Gastrocnemius medialis (tissue), 4 donors: ENCODE measurements at regions not wholly inside any gene's neighbourhood (a gene's known extent, or its start where the extent isn't known, plus 50 kb on each side); places are given as distances from the start of the nearest gene placed in this dataset.

Experiments
- POLR2A ChIP-seq, 2 donors: fragments of 450-650 bp; IDR thresholded peaks; one replicate each; pipeline ENCODE4 v1.6.1; 2017; ENCODE audit warnings: antibody characterized with exemption in 2 of 2, mild to moderate bottlenecking in 2 of 2, moderate library complexity in 2 of 2
- TF ChIP-seq, protein P1 (sequence below), 5 experiments: fragments of 450-650 bp in 3 of 5; fragments of 200-600 bp in 2 of 5; sonication (generic) in 2 of 5; IDR thresholded peaks in 4 of 5; conservative IDR thresholded peaks in 1 of 5; 1 replicate in 4 of 5; 2 replicates in 1 of 5; pipeline ENCODE4 v1.5.1; 2016 to 2019; ENCODE audit warnings: antibody characterized with exemption in 5 of 5, mild to moderate bottlenecking in 3 of 5, moderate library complexity in 3 of 5

- TF ChIP-seq, protein P1, sequence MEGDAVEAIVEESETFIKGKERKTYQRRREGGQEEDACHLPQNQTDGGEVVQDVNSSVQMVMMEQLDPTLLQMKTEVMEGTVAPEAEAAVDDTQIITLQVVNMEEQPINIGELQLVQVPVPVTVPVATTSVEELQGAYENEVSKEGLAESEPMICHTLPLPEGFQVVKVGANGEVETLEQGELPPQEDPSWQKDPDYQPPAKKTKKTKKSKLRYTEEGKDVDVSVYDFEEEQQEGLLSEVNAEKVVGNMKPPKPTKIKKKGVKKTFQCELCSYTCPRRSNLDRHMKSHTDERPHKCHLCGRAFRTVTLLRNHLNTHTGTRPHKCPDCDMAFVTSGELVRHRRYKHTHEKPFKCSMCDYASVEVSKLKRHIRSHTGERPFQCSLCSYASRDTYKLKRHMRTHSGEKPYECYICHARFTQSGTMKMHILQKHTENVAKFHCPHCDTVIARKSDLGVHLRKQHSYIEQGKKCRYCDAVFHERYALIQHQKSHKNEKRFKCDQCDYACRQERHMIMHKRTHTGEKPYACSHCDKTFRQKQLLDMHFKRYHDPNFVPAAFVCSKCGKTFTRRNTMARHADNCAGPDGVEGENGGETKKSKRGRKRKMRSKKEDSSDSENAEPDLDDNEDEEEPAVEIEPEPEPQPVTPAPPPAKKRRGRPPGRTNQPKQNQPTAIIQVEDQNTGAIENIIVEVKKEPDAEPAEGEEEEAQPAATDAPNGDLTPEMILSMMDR (IDR thresholded peaks at IDR 0.05 in 4 of 5, conservative IDR thresholded peaks at IDR 0.05 in 1 of 5) = no peak
- no peak for TF ChIP-seq POLR2A (IDR thresholded peaks at IDR 0.05)
Measured at GRCh38 chr1:209335178-209335577, 248.3 kb upstream of the CAMK1G start.
